IMR-90 (cell line): ENCODE measurements at regions not wholly inside any gene's neighbourhood (a gene's known extent, or its start where the extent isn't known, plus 50 kb on each side); places are given as distances from the start of the nearest gene placed in this dataset.

ENCODE experiments used
- BHLHE40 ChIP-seq: fragments of 150-350 bp; IDR thresholded peaks from 2 replicates; pipeline ENCODE4 v1.6.1; 2016; ENCODE audit warnings: mild to moderate bottlenecking, low read depth, low read length
- CHD1 ChIP-seq: IDR thresholded peaks from 2 replicates; pipeline ENCODE4 v1.6.1; 2012; ENCODE audit warnings: low read depth, low read length, improper control_type of control experiment
- POLR2A ChIP-seq: IDR thresholded peaks from 2 replicates; pipeline ENCODE4 v1.6.1; 2012; ENCODE audit warnings: mild to moderate bottlenecking, low read depth, low read length
- RFX5 ChIP-seq: IDR thresholded peaks from 2 replicates; pipeline ENCODE4 v1.8.0; 2012; ENCODE audit warnings: low read depth, mild to moderate bottlenecking, low read length, moderate library complexity
- SMC3 ChIP-seq: fragments of 150-350 bp; IDR thresholded peaks from 2 replicates; pipeline ENCODE4 v1.6.1; 2016; ENCODE audit warnings: low read depth, mild to moderate bottlenecking, antibody characterized with exemption, low read length, moderate library complexity
- TF ChIP-seq, protein P1 (sequence below): conservative IDR thresholded peaks from 2 replicates; pipeline ENCODE4 v1.5.1; 2012; ENCODE audit warnings: mild to moderate bottlenecking, low read depth, low read length, improper control_type of control experiment
- TF ChIP-seq, protein P2 (sequence below): fragments of 150-350 bp; IDR thresholded peaks from 2 replicates; pipeline ENCODE4 v1.6.1; 2017; ENCODE audit warnings: mild to moderate bottlenecking, antibody characterized with exemption, low read length, low read depth

DNA sequence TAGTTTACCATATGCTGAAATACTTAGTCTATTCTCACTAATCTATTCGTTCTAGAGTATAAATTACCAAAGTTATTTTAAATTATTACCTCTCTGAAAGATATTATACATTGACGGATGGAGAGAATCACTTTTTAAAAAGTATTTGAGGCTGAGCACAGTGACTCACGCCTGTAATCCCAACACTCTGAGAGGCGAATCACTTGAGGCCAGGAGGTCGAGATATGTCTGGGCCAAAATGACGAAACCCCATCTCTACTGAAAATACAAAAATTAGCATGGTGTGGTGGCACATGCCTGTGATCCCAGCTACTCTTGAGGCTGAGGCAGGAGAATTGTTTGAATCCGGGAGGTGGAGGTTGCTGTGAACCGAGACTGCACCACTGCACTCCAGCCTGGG lies 64.0 kb upstream of the SPATA31C2 start:
- TF ChIP-seq, protein P1, sequence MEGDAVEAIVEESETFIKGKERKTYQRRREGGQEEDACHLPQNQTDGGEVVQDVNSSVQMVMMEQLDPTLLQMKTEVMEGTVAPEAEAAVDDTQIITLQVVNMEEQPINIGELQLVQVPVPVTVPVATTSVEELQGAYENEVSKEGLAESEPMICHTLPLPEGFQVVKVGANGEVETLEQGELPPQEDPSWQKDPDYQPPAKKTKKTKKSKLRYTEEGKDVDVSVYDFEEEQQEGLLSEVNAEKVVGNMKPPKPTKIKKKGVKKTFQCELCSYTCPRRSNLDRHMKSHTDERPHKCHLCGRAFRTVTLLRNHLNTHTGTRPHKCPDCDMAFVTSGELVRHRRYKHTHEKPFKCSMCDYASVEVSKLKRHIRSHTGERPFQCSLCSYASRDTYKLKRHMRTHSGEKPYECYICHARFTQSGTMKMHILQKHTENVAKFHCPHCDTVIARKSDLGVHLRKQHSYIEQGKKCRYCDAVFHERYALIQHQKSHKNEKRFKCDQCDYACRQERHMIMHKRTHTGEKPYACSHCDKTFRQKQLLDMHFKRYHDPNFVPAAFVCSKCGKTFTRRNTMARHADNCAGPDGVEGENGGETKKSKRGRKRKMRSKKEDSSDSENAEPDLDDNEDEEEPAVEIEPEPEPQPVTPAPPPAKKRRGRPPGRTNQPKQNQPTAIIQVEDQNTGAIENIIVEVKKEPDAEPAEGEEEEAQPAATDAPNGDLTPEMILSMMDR = no peak
- TF ChIP-seq SMC3 = no peak
- no peak for TF ChIP-seq POLR2A
- TF ChIP-seq, protein P2, sequence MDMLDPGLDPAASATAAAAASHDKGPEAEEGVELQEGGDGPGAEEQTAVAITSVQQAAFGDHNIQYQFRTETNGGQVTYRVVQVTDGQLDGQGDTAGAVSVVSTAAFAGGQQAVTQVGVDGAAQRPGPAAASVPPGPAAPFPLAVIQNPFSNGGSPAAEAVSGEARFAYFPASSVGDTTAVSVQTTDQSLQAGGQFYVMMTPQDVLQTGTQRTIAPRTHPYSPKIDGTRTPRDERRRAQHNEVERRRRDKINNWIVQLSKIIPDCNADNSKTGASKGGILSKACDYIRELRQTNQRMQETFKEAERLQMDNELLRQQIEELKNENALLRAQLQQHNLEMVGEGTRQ = no peak
- no peak for TF ChIP-seq RFX5
- no peak for TF ChIP-seq CHD1
- no peak for TF ChIP-seq BHLHE40
